ENCODE measurements at regions not wholly inside any gene's neighbourhood (a gene's known extent, or its start where the extent isn't known, plus 50 kb on each side); places are given as distances from the start of the nearest gene placed in this dataset.

DNA sequence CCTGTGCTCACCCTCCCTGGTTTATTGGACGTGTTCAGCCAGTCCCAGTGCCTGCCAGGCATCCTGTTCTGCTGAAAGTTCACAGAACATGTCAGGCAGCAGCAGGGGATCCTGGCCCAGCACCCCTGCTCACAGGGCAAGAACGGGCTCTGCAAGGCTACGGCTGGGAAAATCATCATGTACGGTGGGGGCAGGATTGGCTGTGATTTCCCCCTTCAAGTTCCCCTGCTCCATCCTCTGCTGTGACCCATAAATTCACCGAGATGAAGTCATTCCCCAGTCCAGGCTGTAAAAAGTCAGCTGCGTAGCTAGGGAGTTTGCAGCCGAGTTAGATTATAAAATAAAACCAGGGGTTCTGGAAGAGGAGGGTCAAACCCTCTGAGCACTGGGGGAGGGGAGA is 484.1 kb upstream of the ZMIZ1 start:
- Mint-ChIP-seq H3K4me1 (ENCODE audit: low read depth) (no peaks in the 10 kb centered on the region), H3K36me3 (ENCODE audit: low read depth) (no peaks in the 10 kb centered on the region), H3K4me3 (no peak overlapping the region), H3K27me3 (ENCODE audit: insufficient read depth) (no peaks in the 10 kb centered on the region), H3K27ac (no peak overlapping the region), H3K9me3 (no peaks in the 10 kb centered on the region)
- no peak for DNase-seq (ENCODE audit: low spot score)
- intact Hi-C loops (cut with micrococcal nuclease): no loop called here

DNA sequence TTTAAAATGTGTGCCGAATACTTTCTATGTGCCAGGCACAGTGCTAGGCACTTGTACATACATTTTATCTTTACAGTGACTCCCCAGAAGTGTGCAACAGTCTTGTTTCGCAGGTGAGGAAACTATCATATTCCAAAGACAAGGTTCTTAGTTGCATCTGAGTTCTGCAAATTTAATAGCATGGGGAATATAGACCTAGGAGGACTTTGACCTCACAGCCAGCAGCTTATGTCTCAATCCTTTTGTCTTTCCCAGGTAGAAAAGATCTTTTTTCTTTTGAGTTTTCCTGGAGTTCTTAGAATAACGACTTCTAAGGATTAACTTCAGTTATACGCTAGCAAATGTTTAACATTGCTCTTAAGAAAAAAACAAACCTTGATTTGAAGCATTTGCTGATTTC is 482.8 kb upstream of the ZMIZ1 start:
- H3K9me3 Mint-ChIP-seq: no peaks in the 10 kb centered on the region
- DNase-seq (ENCODE audit: low spot score): no peak
- H3K4me1 Mint-ChIP-seq (ENCODE audit: low read depth): no peaks in the 10 kb centered on the region
- no peaks in the 10 kb centered on the region for H3K36me3 Mint-ChIP-seq (ENCODE audit: low read depth)
- H3K27me3 Mint-ChIP-seq (ENCODE audit: insufficient read depth): no peaks in the 10 kb centered on the region
- no peak overlapping the region for H3K27ac Mint-ChIP-seq
- intact Hi-C loops (cut with micrococcal nuclease): no loop called here
- H3K4me3 Mint-ChIP-seq: no peak overlapping the region

DNA sequence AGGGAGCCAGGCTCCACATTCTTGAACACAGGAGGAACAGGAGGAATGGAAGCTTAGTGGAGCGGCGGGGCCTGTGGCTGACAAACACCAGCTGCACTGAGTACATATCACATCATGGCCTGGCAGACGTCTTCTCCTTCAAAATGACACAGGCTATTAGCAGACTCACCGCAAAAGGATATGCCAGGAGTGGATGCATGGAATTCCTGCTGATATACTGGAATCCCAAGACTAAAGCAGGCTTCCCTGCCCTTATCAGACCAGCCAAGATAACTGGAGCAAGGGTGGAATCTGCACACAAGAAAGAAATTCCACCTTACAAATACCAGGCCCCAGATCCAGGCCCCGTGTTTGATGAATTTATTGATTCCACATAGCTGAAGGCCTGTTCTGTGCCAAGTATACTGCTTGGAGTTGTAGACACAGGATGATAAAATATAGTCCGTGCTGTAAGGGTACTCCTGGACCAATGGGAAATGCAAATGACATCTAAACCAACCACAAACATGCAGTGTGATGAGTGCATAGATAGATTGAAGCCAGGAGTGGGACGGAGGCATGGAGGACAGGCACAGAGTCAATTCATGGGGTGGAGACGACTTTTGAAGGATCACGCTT is 480.5 kb upstream of the ZMIZ1 start:
- intact Hi-C loops (cut with micrococcal nuclease): no loop called here
- H3K4me1 Mint-ChIP-seq (ENCODE audit: low read depth): no peaks in the 10 kb centered on the region
- H3K36me3 Mint-ChIP-seq (ENCODE audit: low read depth): no peaks in the 10 kb centered on the region
- H3K4me3 Mint-ChIP-seq: no peak overlapping the region
- H3K9me3 Mint-ChIP-seq: no peaks in the 10 kb centered on the region
- H3K27ac Mint-ChIP-seq: no peak overlapping the region
- peaks cover 2% of the 10 kb centered on the region for H3K27me3 Mint-ChIP-seq (ENCODE audit: insufficient read depth)
- no peak for DNase-seq (ENCODE audit: low spot score)

DNA sequence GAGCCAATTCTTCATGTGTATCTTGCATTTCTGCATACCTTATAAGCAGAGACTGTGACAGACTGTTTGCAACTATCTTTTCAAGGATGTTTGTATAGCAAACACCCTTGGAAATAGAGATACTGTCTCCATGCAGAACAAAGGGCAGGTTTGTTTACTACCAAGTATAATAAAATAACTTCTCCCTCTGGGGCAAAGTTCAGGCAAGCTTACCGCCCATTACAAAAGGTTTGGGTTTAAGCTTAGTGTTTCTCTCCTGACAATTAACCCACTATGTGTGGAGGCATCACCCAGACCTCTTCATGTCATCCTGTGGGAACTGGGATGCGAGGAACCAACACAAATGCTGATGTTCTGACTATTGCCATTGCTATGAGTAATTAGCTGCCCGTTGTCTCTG is 479.1 kb upstream of the ZMIZ1 start:
- Mint-ChIP-seq H3K27me3 (ENCODE audit: insufficient read depth) (peaks cover 5% of the 10 kb centered on the region), H3K36me3 (ENCODE audit: low read depth) (no peaks in the 10 kb centered on the region), H3K9me3 (no peaks in the 10 kb centered on the region), H3K4me3 (no peak overlapping the region), H3K4me1 (ENCODE audit: low read depth) (no peaks in the 10 kb centered on the region), H3K27ac (no peak overlapping the region)
- intact Hi-C loops (cut with micrococcal nuclease): no loop called here
- no peak for DNase-seq (ENCODE audit: low spot score)

DNA sequence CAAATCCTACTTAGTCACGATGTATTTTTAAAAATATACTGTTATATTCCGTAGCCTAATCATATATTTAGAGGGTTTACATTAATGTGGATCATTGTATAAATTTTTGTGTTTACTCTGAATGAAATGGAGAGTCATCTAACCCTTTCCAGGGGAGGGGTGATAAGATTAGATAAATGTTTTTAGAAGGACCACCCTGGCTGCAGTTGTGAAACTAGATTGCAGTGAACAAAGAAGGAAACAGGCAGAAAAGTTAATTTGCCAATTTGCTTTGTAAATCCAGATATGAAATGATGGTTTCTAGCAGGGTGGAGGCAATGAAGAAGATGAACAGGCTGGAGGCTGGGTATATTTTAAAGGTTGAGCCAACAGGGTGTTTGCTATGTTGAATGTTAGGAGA is 477.7 kb upstream of the ZMIZ1 start:
- Mint-ChIP-seq H3K9me3 (no peaks in the 10 kb centered on the region), H3K27me3 (ENCODE audit: insufficient read depth) (peaks cover 8% of the 10 kb centered on the region), H3K4me1 (ENCODE audit: low read depth) (no peaks in the 10 kb centered on the region), H3K36me3 (ENCODE audit: low read depth) (no peaks in the 10 kb centered on the region), H3K4me3 (no peak overlapping the region), H3K27ac (no peak overlapping the region)
- DNase-seq (ENCODE audit: low spot score): no peak
- intact Hi-C loops (cut with micrococcal nuclease): no loop called here

DNA sequence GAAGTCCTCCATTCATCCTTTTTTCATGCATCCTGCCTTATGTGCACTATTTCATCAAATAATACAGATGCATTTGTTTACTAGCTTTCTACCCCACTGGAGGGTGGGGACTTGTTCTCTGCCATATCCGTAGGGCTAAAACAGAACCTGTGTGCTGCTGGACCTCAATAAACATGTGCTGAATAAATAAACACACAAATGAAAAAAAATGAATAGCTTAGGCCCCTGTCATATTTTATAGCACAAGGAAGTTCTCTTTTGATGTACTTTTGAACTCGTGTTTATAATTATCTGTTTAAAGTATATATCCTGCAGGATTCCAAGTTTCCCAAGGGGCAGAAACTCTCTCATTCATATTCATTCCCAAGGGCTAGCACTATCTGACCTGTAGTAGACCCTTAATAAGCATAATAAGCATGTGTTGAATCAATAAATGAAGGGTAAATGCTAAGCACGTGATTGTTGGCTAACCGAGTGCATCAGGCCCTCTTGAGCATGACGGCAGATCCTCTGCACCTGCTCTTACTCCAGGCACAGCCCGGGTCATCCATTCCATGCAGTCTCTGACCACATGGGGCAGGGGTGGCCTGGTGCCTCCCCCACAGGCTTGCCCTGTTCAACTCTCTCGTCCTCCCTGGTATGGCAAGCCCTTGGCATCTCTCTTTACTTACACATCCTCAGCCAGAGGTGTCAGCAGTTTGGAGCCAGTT is 474.1 kb upstream of the ZMIZ1 start:
- no peaks in the 10 kb centered on the region for H3K9me3 Mint-ChIP-seq
- intact Hi-C loops (cut with micrococcal nuclease): no loop called here
- H3K27me3 Mint-ChIP-seq (ENCODE audit: insufficient read depth): peaks cover 10% of the 10 kb centered on the region
- no peak overlapping the region for H3K4me3 Mint-ChIP-seq
- no peaks in the 10 kb centered on the region for H3K36me3 Mint-ChIP-seq (ENCODE audit: low read depth)
- no peak for DNase-seq (ENCODE audit: low spot score)
- H3K27ac Mint-ChIP-seq: no peak overlapping the region
- H3K4me1 Mint-ChIP-seq (ENCODE audit: low read depth): no peaks in the 10 kb centered on the region

DNA sequence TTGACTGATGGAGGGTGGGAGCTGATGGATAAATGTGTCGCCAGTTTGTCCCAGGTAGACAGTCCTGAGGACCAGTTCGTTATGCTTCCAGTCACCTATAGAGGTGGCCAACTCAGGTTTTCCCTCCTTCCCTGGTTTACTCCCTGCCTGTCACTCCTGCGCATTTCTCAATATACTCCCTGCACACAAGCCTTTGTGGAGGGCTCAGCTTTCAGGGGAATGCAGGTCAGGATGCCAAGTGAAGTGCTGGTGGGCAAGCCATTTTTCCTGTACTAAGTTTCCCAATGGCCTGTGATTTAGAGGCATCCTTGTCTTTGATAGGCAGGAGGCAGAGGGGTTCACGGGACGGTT is 473.5 kb upstream of the ZMIZ1 start:
- H3K27me3 Mint-ChIP-seq (ENCODE audit: insufficient read depth): peaks cover 10% of the 10 kb centered on the region
- intact Hi-C loops (cut with micrococcal nuclease): no loop called here
- no peak overlapping the region for H3K4me3 Mint-ChIP-seq
- DNase-seq (ENCODE audit: low spot score): no peak
- H3K4me1 Mint-ChIP-seq (ENCODE audit: low read depth): no peaks in the 10 kb centered on the region
- H3K27ac Mint-ChIP-seq: no peak overlapping the region
- H3K36me3 Mint-ChIP-seq (ENCODE audit: low read depth): no peaks in the 10 kb centered on the region
- H3K9me3 Mint-ChIP-seq: no peaks in the 10 kb centered on the region

DNA sequence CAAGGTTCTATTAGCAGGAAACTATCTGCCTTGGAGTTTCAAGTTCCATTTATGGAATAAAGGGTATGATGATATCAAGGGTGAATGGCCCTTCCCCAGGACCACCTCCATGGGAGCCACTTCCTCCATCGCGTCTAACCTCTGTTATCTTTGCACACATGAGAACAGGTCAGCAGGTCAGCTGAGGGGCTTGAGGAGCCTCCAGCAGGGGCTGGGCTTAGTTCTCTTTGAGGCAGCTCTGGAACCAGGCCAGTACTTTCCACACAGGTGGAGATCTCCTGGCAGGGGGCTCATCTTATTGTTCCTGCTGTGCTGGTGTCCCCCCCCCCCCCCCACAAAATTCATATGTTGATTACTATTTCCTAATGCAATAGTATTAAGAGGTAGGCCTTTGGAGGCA is 472.2 kb upstream of the ZMIZ1 start:
- Mint-ChIP-seq H3K27me3 (ENCODE audit: insufficient read depth) (peaks cover 8% of the 10 kb centered on the region), H3K27ac (no peak overlapping the region), H3K36me3 (ENCODE audit: low read depth) (no peaks in the 10 kb centered on the region), H3K9me3 (no peaks in the 10 kb centered on the region), H3K4me3 (no peak overlapping the region), H3K4me1 (ENCODE audit: low read depth) (no peaks in the 10 kb centered on the region)
- no peak for DNase-seq (ENCODE audit: low spot score)
- intact Hi-C loops (cut with micrococcal nuclease): no loop called here

DNA sequence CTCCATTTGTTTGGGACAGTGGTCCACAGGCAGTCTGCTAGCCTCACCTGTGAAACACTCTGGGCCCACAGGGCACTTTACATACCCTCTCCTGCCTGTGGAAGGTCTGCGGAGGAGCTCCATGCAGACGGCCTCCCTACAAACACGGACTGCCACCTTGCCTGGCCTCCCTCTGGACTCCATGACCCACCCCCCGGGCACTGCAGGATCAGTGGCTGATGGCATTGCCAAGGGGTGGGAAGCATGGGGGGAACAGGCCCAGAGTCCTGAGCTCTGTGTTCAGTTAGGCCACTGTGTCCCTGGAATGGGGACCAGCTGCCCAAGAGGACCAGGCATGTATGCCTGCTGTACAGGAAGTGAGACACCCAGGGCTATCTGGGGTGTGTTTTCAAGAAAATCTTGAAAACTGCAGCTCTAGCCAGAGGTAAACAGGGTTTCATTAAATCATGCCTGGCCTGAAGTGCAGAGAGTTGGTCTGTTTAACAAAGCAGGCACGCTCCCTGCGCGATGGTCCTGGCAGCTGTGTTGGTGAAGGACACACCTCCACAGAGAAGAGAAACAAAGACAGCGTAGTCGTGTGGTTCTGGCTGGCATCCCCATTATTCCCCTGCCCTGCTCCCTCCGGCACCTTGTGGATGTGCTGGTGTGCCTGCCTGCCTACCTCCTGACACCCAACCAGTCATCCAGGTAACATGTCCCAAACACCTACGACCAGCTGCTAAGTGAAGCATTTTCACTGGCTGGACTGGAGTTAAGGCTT is 470.8 kb upstream of the ZMIZ1 start:
- no peak for DNase-seq (ENCODE audit: low spot score)
- intact Hi-C loops (cut with micrococcal nuclease): no loop called here

DNA sequence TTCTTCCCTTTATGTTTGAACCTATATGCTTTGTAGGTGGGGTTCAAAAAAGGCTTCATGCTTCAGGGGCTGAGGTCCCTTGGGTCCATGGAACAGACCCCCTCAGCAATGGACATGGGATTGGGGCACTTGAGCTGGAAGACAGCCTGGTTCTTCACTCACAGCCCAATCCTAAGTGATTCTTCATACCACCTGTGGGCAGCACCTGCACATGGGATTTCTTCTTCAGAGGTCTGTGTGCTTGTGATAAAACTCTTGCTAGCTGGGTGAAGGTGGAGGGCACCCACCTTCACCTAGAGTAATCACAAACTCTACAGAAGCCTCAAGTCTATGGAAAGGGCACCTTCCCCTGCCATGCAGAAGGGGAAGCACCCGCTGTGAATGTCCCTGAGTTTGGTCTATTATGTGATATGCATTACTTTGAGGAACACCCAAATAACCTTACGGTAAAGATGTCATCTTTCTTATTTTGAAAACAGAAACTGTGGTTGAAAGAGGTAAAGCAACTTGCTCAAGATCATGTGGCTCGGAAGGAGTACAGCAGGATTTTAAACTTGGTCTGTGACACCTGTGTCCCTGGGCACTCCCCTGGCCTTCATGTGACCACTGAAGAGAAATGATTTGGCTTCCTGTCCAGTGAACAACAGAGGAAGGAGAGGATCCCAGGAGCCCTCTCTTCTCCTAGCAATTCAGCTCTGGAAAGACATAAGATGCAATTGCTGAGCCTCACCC is 469.5 kb upstream of the ZMIZ1 start:
- intact Hi-C loops (cut with micrococcal nuclease): no loop called here
- no peaks in the 10 kb centered on the region for H3K4me1 Mint-ChIP-seq (ENCODE audit: low read depth)
- no peak for DNase-seq (ENCODE audit: low spot score)
- H3K9me3 Mint-ChIP-seq: no peaks in the 10 kb centered on the region
- peaks cover 8% of the 10 kb centered on the region for H3K27me3 Mint-ChIP-seq (ENCODE audit: insufficient read depth)
- no peak overlapping the region for H3K27ac Mint-ChIP-seq
- no peak overlapping the region for H3K4me3 Mint-ChIP-seq
- no peaks in the 10 kb centered on the region for H3K36me3 Mint-ChIP-seq (ENCODE audit: low read depth)

More for the DNA sequence above, 470.8 kb upstream of the ZMIZ1 start:
- Mint-ChIP-seq H3K27ac (no peak overlapping the region), H3K27me3 (ENCODE audit: insufficient read depth) (peaks cover 8% of the 10 kb centered on the region), H3K36me3 (ENCODE audit: low read depth) (no peaks in the 10 kb centered on the region), H3K4me3 (no peak overlapping the region), H3K4me1 (ENCODE audit: low read depth) (no peaks in the 10 kb centered on the region), H3K9me3 (no peaks in the 10 kb centered on the region)

DNA sequence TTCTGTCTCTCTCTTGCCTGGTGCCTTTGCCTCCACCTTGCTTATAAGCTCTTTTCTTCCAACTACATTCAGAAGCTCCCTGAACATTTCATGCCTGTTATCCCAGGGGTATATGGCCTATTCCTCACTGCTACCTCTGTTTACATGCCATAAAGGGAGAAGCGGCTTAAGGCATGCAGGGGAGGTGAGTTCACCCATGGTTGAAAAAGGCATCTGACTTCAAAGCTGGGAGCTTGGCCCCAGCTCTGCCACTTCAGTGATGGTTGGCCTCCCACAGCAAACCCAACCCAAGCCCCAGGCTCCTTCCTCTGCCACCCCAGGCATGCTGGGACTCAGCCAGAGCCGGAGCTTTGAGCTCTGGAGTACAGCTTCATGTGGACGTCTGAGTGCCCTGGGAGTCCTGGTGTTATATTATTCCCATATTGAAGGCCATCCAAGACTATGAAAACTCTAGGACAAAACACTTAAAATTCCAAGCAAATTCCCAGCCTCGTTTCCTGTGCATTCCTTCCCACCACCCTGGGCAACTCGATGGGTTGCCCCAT is 468.6 kb upstream of the ZMIZ1 start:
- Mint-ChIP-seq H3K36me3 (ENCODE audit: low read depth) (no peaks in the 10 kb centered on the region), H3K9me3 (no peaks in the 10 kb centered on the region), H3K27ac (no peak overlapping the region), H3K4me1 (ENCODE audit: low read depth) (no peaks in the 10 kb centered on the region), H3K4me3 (no peak overlapping the region), H3K27me3 (ENCODE audit: insufficient read depth) (peaks cover 9% of the 10 kb centered on the region)
- intact Hi-C loops (cut with micrococcal nuclease): no loop called here
- no peak for DNase-seq (ENCODE audit: low spot score)

DNA sequence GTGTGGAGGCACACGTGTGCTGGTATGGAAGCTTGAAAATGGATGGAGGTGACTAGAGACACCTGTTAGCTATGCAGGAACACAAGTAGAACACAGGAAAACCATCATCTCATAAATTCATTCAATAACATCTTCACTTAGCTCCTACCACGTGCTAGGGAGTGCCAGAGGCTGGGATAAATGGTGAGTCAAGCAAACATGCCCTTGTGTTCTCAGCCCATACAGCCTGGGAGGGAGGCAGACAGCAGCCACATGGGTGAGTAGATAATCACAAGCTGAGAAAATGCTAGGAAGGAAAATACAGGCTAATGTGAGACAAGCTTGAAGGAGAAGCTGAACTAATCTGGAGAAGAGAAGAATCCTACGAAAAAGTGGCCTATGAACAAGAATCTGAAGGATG is 468.0 kb upstream of the ZMIZ1 start:
- intact Hi-C loops (cut with micrococcal nuclease): no loop called here
- Mint-ChIP-seq H3K4me3 (no peak overlapping the region), H3K27me3 (ENCODE audit: insufficient read depth) (peaks cover 6% of the 10 kb centered on the region), H3K36me3 (ENCODE audit: low read depth) (no peaks in the 10 kb centered on the region), H3K4me1 (ENCODE audit: low read depth) (no peaks in the 10 kb centered on the region), H3K27ac (no peak overlapping the region), H3K9me3 (no peaks in the 10 kb centered on the region)
- DNase-seq (ENCODE audit: low spot score): no peak

Data from activated T-helper 1 cell treated with anti-CD3 and anti-CD28 coated beads, Interleukin-12 subunit alpha, Interleukin-12 subunit beta, Interleukin-2, Interleukin-4 antibody, amounts not matched to agents 30 ng/mL and 10 ng/mL and 1 ng/mL, durations not matched to agents 14 hours and 24 hours and 36 hours (primary cell).